ENCODE measurements at regions not wholly inside any gene's neighbourhood (a gene's known extent, or its start where the extent isn't known, plus 50 kb on each side); places are given as distances from the start of the nearest gene placed in this dataset.

GRCh38 chr5:125056671-125057485 lies 310.4 kb upstream of the ZNF608 start:
- POLR2A ChIA-PET = no interaction called here
- DNase-seq (ENCODE audit: low spot score) = no peak
- Histone ChIP-seq H3K79me2 (ENCODE audit: insufficient read depth, low read length) (no peaks in the 10 kb centered on the region), H3K27ac (ENCODE audit: extremely low read length, insufficient read depth, low read length) (no peak overlapping the region), H3K4me3 (replicated peaks in 1 of 3; ENCODE audit: insufficient read depth in 1 of 3, low read depth in 2 of 3, low read length in 3 of 3) (no peak overlapping the region), H3K36me3 (replicated peaks in 1 of 2; ENCODE audit: control insufficient read depth in 1 of 2, insufficient read depth in 2 of 2, low read length in 2 of 2) (no peaks in the 10 kb centered on the region), H3K4me1 (ENCODE audit: insufficient read depth, low read length) (no peaks in the 10 kb centered on the region), H3K9ac (ENCODE audit: insufficient read depth, low read depth, low read length) (no peak overlapping the region), H2AFZ (ENCODE audit: low read length) (no peak overlapping the region), H3K9me3 (ENCODE audit: low read length) (no peaks in the 10 kb centered on the region), H4K20me1 (ENCODE audit: insufficient read depth, low read length) (no peaks in the 10 kb centered on the region), H3K4me2 (ENCODE audit: low read depth, low read length) (no peak overlapping the region), H3K27me3 (ENCODE audit: control insufficient read depth in 1 of 2, insufficient read depth in 2 of 2, low read length in 2 of 2) (no peaks in the 10 kb centered on the region)
- no TSS peak for BruUV-seq (replicated peaks)
- intact Hi-C loops (cut with micrococcal nuclease; ENCODE audit: unreplicated experiment) = no loop called here
- FAIRE-seq = no peak
- in situ Hi-C loops (cut with HindIII; ENCODE audit: extremely low pct_ligation_motif_present, low pct_unique_long_range_greater_than_20kb) = no loop called here
- no peak for TF ChIP-seq SPEN (CRISPR knock-in tag; IDR thresholded peaks at IDR 0.05; ENCODE audit: low read depth)
- no peak for TF ChIP-seq ZNF33B (CRISPR knock-in tag; IDR thresholded peaks at IDR 0.05)
- no peak for TF ChIP-seq ZNF10 (CRISPR knock-in tag; IDR thresholded peaks at IDR 0.05; ENCODE audit: borderline replicate concordance, low read depth)
- TF ChIP-seq, protein P1, sequence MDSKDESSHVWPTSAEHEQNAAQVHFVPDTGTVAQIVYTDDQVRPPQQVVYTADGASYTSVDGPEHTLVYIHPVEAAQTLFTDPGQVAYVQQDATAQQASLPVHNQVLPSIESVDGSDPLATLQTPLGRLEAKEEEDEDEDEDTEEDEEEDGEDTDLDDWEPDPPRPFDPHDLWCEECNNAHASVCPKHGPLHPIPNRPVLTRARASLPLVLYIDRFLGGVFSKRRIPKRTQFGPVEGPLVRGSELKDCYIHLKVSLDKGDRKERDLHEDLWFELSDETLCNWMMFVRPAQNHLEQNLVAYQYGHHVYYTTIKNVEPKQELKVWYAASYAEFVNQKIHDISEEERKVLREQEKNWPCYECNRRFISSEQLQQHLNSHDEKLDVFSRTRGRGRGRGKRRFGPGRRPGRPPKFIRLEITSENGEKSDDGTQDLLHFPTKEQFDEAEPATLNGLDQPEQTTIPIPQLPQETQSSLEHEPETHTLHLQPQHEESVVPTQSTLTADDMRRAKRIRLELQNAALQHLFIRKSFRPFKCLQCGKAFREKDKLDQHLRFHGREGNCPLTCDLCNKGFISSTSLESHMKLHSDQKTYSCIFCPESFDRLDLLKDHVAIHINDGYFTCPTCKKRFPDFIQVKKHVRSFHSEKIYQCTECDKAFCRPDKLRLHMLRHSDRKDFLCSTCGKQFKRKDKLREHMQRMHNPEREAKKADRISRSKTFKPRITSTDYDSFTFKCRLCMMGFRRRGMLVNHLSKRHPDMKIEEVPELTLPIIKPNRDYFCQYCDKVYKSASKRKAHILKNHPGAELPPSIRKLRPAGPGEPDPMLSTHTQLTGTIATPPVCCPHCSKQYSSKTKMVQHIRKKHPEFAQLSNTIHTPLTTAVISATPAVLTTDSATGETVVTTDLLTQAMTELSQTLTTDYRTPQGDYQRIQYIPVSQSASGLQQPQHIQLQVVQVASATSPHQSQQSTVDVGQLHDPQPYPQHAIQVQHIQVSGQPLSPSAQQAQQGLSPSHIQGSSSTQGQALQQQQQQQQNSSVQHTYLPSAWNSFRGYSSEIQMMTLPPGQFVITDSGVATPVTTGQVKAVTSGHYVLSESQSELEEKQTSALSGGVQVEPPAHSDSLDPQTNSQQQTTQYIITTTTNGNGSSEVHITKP (CRISPR knock-in tag; IDR thresholded peaks at IDR 0.05; ENCODE audit: low read depth) = no peak
- TF ChIP-seq CREBL2 (CRISPR knock-in tag; IDR thresholded peaks at IDR 0.05; ENCODE audit: borderline replicate concordance) = no peak
- TF ChIP-seq JARID2 (CRISPR knock-in tag; IDR thresholded peaks at IDR 0.05; ENCODE audit: insufficient replicate concordance) = no peak
- TF ChIP-seq, protein P2, sequence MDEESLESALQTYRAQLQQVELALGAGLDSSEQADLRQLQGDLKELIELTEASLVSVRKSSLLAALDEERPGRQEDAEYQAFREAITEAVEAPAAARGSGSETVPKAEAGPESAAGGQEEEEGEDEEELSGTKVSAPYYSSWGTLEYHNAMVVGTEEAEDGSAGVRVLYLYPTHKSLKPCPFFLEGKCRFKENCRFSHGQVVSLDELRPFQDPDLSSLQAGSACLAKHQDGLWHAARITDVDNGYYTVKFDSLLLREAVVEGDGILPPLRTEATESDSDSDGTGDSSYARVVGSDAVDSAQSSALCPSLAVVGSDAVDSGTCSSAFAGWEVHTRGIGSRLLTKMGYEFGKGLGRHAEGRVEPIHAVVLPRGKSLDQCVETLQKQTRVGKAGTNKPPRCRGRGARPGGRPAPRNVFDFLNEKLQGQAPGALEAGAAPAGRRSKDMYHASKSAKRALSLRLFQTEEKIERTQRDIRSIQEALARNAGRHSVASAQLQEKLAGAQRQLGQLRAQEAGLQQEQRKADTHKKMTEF (CRISPR knock-in tag; IDR thresholded peaks at IDR 0.05) = no peak
- TF ChIP-seq RCOR2 (CRISPR knock-in tag; IDR thresholded peaks at IDR 0.05) = no peak
- TF ChIP-seq E2F1 (CRISPR knock-in tag; IDR thresholded peaks at IDR 0.05) = no peak
- CTCF ChIA-PET (ENCODE audit: low intra/inter-chr PET ratio, low total read pairs) = no interaction called here
- WGBS (ENCODE audit: low lambda C conversion rate) = 43% methylated on average over 6 of the region's 6 CpGs
- no peak for ATAC-seq

All from HepG2 (cell line).